Suprapubic skin (tissue), 4 donors: ENCODE measurements at regions not wholly inside any gene's neighbourhood (a gene's known extent, or its start where the extent isn't known, plus 50 kb on each side); places are given as distances from the start of the nearest gene placed in this dataset.

Experiments used
- DNase-seq, 2 donors: peaks; one replicate each; pipeline ENCODE4 v3.0.0-alpha.2; 2019; ENCODE audit warnings: low spot score in 2 of 2
- H3K27ac ChIP-seq: fragments of 200-600 bp; sonication (generic); one replicate; pipeline ENCODE4 v1.5.1; 2019
- H3K27me3 ChIP-seq: fragments of 200-600 bp; sonication (generic); one replicate; pipeline ENCODE4 v1.5.1; 2019
- H3K36me3 ChIP-seq: fragments of 200-600 bp; sonication (generic); one replicate; pipeline ENCODE4 v1.5.1; 2019
- H3K4me1 ChIP-seq: fragments of 200-600 bp; sonication (generic); one replicate; pipeline ENCODE4 v1.5.1; 2019
- H3K4me3 ChIP-seq: fragments of 200-600 bp; sonication (generic); one replicate; pipeline ENCODE4 v1.5.1; 2019; ENCODE audit warnings: mild to moderate bottlenecking
- H3K9me3 ChIP-seq: fragments of 200-600 bp; sonication (generic); one replicate; pipeline ENCODE4 v1.5.1; 2019
- EP300 ChIP-seq: sonication (generic); formaldehyde crosslinking; IDR thresholded peaks from one replicate; pipeline ENCODE4 v1.6.1; 2017; ENCODE audit warnings: antibody characterized with exemption
- POLR2A ChIP-seq, 2 donors: fragments of 450-650 bp; IDR thresholded peaks; one replicate each; pipeline ENCODE4 v1.6.1; 2017; ENCODE audit warnings: antibody characterized with exemption in 2 of 2, mild to moderate bottlenecking in 2 of 2, moderate library complexity in 2 of 2
- POLR2AphosphoS5 ChIP-seq, 3 donors: sonication (generic); formaldehyde crosslinking; IDR thresholded peaks; one replicate each; pipeline ENCODE4 v1.6.1; 2017; ENCODE audit warnings: antibody characterized with exemption in 3 of 3
- WGBS: methylation state at CpG from one replicate; pipeline ENCODE4 v1.1.5; 2018; 5-methylcytosine and 5-hydroxymethylcytosine counted together
- TF ChIP-seq, protein P1 (sequence below), 2 donors: fragments of 200-600 bp in 1 of 2; fragments of 450-650 bp in 1 of 2; sonication (generic) in 1 of 2; IDR thresholded peaks; one replicate each; pipeline ENCODE4 v1.5.1; 2016 to 2019; ENCODE audit warnings: antibody characterized with exemption in 2 of 2, mild to moderate bottlenecking in 1 of 2, moderate library complexity in 1 of 2

DNA sequence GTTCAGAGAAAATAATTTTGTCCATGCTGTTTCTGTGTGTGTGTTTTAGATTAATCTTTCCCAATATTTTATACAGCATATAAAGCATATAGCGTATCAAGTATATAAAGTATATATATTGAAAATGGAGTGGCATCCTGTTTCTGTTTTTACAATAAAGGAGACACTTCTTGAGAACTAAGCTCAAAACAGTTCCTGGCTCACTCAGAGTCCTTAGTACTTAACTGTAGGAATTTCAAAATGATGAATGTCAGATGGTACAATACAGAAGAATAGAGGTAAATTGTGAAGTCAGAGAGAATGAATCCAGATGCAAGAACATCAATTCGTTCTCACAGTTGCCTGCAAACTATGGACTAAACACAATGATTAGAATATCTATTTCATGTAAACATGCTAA, 68.7 kb upstream of the TAS2R1 start:
- Histone ChIP-seq H3K27me3 (no peaks in the 10 kb centered on the region), H3K36me3 (no peaks in the 10 kb centered on the region), H3K4me3 (no peak overlapping the region), H3K4me1 (no peaks in the 10 kb centered on the region), H3K9me3 (no peaks in the 10 kb centered on the region), H3K27ac (no peak overlapping the region)
- 66% methylated on average over 2 of the region's 2 CpGs for WGBS
- TF ChIP-seq POLR2AphosphoS5 (IDR thresholded peaks at IDR 0.05) (no peak), EP300 (no peak), POLR2A (IDR thresholded peaks at IDR 0.05) (no peak)
- TF ChIP-seq, protein P1, sequence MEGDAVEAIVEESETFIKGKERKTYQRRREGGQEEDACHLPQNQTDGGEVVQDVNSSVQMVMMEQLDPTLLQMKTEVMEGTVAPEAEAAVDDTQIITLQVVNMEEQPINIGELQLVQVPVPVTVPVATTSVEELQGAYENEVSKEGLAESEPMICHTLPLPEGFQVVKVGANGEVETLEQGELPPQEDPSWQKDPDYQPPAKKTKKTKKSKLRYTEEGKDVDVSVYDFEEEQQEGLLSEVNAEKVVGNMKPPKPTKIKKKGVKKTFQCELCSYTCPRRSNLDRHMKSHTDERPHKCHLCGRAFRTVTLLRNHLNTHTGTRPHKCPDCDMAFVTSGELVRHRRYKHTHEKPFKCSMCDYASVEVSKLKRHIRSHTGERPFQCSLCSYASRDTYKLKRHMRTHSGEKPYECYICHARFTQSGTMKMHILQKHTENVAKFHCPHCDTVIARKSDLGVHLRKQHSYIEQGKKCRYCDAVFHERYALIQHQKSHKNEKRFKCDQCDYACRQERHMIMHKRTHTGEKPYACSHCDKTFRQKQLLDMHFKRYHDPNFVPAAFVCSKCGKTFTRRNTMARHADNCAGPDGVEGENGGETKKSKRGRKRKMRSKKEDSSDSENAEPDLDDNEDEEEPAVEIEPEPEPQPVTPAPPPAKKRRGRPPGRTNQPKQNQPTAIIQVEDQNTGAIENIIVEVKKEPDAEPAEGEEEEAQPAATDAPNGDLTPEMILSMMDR (IDR thresholded peaks at IDR 0.05) = no peak
- no peak for DNase-seq

DNA sequence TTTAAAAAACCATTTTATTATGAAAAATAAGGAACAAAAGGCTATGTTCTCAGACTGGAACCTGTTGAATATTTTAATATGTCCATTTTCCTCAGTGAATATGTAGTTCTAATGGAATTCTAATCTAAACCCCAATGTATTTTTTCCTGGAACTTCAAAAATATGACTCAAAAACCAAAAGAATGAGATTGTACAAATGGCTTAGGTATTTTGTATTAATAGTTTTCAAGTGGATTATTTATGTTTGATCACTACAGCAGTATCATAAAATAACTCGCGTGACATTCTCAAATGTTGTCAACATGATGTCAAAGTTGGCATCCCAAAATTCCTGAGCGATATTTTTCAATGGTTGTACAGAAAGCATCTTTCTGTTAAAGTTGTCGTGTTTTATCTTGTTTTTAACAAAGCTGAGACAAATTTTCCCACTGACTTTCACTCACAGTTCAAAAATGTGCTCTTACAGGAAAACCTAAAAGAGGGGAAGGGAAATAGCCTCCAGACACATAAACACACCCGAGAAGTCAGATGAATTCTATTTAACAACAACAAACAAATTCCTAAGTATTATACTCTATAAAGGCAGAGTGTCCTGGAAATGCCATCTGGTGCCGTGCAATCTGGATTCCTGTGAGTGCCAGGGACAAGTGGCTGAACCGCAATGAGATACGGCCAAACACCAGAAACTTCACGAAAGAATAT, 68.1 kb upstream of the TAS2R1 start:
- DNase-seq = no peak
- Histone ChIP-seq H3K9me3 (no peaks in the 10 kb centered on the region), H3K4me3 (no peak overlapping the region), H3K27me3 (no peaks in the 10 kb centered on the region), H3K4me1 (no peaks in the 10 kb centered on the region), H3K36me3 (no peaks in the 10 kb centered on the region), H3K27ac (no peak overlapping the region)
- WGBS = 45% methylated on average over 9 of the region's 9 CpGs
- TF ChIP-seq POLR2A (IDR thresholded peaks at IDR 0.05) = no peak
- TF ChIP-seq, protein P1 (IDR thresholded peaks at IDR 0.05) = no peak
- no peak for TF ChIP-seq POLR2AphosphoS5 (IDR thresholded peaks at IDR 0.05)
- no peak for TF ChIP-seq EP300

DNA sequence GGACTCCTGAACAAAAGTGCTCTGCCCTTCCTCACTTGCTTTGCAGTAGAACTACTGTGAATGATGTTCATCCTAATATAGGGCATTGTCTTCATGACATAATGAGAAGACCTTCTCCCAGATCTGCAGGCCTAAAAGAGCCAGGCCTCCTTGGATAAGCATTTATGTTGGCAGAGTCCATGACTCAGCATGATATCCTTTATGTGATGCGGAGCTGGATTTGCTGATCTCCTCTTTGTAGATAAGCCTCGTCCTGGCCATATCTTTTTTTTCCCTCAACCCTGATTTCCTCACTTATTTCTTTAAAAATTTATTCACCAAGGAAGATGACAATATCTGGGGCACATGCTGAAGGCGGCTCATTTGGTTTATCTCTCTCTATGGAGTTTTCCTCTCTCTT, 62.4 kb upstream of the TAS2R1 start:
- 87% methylated on average over 3 of the region's 3 CpGs for WGBS
- Histone ChIP-seq H3K36me3 (no peaks in the 10 kb centered on the region), H3K9me3 (no peaks in the 10 kb centered on the region), H3K4me3 (no peak overlapping the region), H3K27ac (no peak overlapping the region), H3K4me1 (no peaks in the 10 kb centered on the region), H3K27me3 (no peaks in the 10 kb centered on the region)
- no peak for DNase-seq
- no peak for TF ChIP-seq POLR2AphosphoS5 (IDR thresholded peaks at IDR 0.05)
- TF ChIP-seq POLR2A (IDR thresholded peaks at IDR 0.05) = no peak
- TF ChIP-seq, protein P1 (IDR thresholded peaks at IDR 0.05) = no peak
- no peak for TF ChIP-seq EP300

DNA sequence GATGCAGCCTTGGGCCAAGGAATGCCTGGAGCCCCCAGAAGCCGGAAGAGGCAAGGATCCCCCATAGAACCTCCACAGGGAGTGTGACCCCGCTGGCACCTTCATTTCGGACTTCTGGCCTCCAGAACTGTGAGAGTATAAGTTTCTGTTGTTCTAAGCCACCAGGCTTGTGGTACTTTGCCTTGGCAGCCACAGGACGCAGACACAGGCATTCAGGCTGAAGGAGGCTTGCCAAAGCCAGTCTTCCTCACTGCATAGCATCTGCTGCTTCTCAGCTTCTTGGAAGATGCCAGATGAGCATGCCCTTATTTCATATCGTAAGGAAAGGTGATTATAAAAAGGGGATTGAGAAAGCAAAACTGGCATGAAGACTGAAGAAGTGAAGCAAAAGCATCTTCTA, 61.1 kb upstream of the TAS2R1 start:
- no peak for DNase-seq
- 79% methylated on average over 5 of the region's 5 CpGs for WGBS
- H3K9me3 ChIP-seq = no peaks in the 10 kb centered on the region

DNA sequence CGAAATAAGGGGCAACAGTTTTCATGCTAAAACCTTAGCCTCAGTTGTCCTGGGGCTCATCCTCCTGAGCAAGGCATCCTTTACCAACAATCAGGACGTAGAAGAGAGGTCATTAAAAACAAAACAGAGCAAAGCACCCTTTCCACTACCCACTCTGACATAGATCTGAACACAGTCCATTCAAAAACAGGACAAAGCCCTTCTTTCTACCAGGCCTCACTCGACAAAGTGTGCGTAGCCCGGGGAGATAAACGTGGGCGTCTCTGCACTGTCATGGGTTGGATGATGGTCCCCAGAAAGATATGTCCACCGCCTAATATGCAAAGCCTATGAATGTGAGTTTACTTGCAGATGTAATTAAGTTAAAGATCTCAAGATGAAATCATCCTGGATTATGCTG, 60.6 kb upstream of the TAS2R1 start:
- DNase-seq = no peak
- TF ChIP-seq POLR2A (IDR thresholded peaks at IDR 0.05) = no peak
- no peak for TF ChIP-seq EP300
- TF ChIP-seq POLR2AphosphoS5 (IDR thresholded peaks at IDR 0.05) = no peak
- TF ChIP-seq, protein P1 (IDR thresholded peaks at IDR 0.05) = no peak

More for the DNA sequence above, 61.1 kb upstream of the TAS2R1 start:
- Histone ChIP-seq H3K4me1 (no peaks in the 10 kb centered on the region), H3K36me3 (no peaks in the 10 kb centered on the region), H3K27ac (no peak overlapping the region), H3K4me3 (no peak overlapping the region), H3K27me3 (no peaks in the 10 kb centered on the region)
- TF ChIP-seq POLR2AphosphoS5 (IDR thresholded peaks at IDR 0.05) (no peak), POLR2A (IDR thresholded peaks at IDR 0.05) (no peak)
- TF ChIP-seq, protein P1 (IDR thresholded peaks at IDR 0.05) = no peak

More for the DNA sequence above, 60.6 kb upstream of the TAS2R1 start:
- Histone ChIP-seq H3K36me3 (no peaks in the 10 kb centered on the region), H3K27ac (no peak overlapping the region), H3K4me1 (no peaks in the 10 kb centered on the region), H3K4me3 (no peak overlapping the region), H3K27me3 (no peaks in the 10 kb centered on the region), H3K9me3 (no peaks in the 10 kb centered on the region)
- WGBS = 86% methylated on average over 8 of the region's 8 CpGs
